GM12872 (cell line): ENCODE measurements at regions not wholly inside any gene's neighbourhood (a gene's known extent, or its start where the extent isn't known, plus 50 kb on each side); places are given as distances from the start of the nearest gene placed in this dataset.

Experiments
- TF ChIP-seq, protein P1 (sequence below): IDR thresholded peaks from 3 replicates; pipeline ENCODE4 v1.5.1; 2011; ENCODE audit warnings: low read depth, mild to moderate bottlenecking, low read length, moderate library complexity; ENCODE audit not compliant: insufficient read depth

DNA sequence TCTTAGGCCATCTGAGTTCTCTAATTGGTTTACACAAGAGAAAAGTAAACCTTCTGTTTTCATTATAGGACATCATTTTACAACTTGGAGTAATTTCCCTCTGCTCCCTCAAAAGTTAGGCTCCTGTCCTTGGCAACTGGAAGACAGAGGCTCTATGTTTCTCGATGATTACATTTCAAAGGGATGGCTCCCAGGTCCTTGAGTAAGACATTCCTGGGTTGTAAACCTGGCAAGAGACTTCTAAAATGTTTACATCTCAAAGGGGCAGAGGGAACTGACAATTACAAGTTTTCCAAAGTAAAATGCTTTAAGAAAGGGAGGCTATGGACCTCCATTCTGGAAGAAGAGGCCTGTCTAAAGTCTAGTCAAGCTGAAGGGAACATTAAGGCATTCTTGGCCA, 268.3 kb upstream of the REG3G start:
- TF ChIP-seq, protein P1, sequence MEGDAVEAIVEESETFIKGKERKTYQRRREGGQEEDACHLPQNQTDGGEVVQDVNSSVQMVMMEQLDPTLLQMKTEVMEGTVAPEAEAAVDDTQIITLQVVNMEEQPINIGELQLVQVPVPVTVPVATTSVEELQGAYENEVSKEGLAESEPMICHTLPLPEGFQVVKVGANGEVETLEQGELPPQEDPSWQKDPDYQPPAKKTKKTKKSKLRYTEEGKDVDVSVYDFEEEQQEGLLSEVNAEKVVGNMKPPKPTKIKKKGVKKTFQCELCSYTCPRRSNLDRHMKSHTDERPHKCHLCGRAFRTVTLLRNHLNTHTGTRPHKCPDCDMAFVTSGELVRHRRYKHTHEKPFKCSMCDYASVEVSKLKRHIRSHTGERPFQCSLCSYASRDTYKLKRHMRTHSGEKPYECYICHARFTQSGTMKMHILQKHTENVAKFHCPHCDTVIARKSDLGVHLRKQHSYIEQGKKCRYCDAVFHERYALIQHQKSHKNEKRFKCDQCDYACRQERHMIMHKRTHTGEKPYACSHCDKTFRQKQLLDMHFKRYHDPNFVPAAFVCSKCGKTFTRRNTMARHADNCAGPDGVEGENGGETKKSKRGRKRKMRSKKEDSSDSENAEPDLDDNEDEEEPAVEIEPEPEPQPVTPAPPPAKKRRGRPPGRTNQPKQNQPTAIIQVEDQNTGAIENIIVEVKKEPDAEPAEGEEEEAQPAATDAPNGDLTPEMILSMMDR, result no peak

DNA sequence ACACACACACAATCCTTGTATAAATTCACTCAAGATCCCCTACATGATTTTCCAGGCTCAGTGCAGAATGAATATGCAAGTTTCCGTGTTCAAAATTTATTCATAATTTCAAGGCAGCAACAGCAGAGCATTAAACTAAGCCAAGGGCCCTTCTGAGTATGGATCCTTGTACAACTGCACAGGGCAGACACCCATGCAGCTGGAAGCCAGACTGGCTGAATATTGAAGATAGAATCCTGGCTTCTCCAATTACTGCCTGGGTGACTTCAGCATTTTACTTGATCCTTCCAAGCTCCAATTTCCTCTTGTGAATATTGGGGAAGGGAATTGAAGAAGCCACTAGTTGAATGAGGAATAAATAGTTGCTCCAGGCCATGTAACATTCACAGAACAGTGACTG, 267.9 kb upstream of the REG3G start:
- TF ChIP-seq, protein P1, result no peak

DNA sequence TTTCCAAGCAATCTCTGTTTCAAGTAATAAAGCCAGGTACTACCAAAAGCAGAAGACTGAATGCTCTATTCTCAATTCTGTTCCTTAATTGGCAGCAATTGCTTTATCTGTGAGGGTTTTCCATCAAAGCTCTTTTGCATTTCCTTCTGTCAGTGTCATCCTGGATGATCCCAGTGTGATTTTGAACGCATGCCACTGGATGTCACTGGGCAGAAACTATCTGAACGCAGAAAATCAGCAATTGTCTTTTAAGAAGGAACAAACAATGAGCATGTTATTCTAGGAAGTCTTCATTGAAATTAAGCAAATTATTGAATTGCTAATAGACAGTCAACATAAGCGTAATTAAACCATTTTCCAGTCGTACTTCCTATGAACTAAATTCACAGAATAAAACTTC, 259.0 kb upstream of the REG3G start:
- TF ChIP-seq, protein P1, result no peak

DNA sequence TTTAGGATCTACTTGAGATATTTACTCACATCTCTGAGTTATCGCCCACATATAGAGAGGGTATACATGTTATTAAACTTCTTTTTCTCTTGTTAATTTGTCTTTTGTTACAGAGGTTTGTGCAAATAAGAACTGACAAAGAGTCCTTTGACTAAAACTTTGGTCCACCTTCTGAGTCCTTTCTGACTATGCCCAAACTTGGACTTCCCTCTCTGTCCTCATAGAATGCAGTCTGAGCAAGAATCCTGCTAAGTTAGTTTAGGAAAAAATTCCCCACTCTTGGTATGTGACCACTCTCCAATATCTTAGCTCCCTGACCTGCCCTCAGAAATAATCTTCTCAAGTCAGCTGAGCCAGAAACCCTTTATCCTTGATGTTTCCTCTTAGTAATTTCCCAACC, 257.5 kb upstream of the REG3G start:
- TF ChIP-seq, protein P1, result no peak

DNA sequence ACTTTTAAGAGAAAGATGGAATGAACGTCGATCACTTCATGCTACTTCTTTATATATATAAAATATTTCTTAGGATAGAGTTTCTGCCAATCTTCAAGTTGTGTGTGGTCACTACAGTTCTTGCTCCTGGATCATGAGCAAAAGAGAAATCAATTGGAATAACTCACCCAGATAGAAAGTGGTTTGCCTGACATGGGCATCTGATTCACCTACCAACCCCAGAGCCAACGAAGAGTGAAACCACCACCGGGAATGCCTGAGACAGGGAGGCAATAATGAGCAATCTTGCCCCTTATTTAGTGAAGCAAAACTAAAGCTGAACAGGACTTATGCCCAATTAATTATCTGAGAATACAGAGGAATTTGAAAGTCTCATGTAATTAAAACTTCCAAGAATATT, 250.2 kb upstream of the REG3G start:
- TF ChIP-seq, protein P1, result no peak

DNA sequence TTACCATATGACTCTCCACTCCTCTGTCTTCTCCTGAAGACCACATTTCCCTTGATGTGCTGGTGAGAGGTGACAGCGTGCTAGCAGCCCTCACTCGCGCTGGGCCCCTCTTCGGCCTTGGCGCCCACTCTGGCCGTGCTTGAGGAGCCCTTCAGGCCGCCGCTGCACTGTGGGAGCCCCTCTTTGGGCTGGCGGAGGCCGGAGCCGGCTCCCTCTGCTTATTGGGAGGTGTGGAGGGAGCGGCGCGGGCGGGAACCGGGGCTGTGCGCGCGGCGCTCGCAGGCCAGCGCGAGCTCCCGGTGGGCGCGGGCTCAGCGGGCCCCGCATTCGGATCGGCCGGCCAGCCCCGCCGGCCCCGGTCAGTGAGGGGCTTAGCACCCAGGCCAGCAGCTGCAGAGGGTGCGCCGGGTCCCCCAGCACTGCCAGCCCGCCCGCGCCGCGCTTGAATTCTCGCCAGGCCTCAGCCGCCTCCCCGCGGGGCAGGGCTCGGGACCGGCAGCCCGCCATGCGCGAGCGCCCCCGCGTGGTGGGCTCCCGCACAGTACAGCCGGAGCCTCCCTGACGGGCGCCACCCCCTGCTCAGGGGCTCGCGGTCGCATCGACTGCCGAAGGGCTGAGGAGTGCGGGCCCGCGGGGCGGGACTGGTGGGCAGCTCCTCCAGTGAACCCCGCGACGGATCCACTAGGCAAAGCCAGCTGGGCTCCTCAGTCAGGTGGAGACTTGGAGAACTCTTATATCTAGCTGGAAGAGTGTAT, 246.6 kb upstream of the REG3G start:
- TF ChIP-seq, protein P1, result no peak

DNA sequence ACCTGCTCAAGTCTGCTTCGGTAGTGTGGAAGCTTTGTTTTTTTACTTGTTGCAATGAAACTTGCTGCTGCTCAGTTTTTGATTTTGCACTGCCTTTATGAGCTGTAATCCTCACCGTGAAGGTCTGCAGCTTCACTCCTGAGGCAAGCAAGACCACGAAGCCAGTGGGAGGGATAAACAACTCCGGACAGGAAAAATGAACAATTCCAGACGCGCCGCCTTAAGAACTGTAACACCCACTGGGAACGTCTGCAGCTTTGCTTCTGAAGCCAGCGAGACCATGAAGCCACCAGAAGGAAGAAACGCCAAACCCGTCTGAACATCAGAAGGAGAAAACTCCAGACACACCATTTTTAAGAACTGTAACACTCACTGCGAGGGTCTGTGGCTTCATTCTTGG, 245.7 kb upstream of the REG3G start:
- TF ChIP-seq, protein P1, result no peak
